ENCODE measurements at regions not wholly inside any gene's neighbourhood (a gene's known extent, or its start where the extent isn't known, plus 50 kb on each side); places are given as distances from the start of the nearest gene placed in this dataset.

- H3K4me3 ChIP-seq (ENCODE audit: low read length), result no peak overlapping the region
- H3K9ac ChIP-seq (ENCODE audit: low read length), result no peak overlapping the region
- H3K4me2 ChIP-seq (ENCODE audit: low read length), result no peak overlapping the region
- no peak overlapping the region for H2AFZ ChIP-seq (ENCODE audit: low read depth, low read length)
- H3K9me3 ChIP-seq (ENCODE audit: low read length), result no peaks in the 10 kb centered on the region
- no peaks in the 10 kb centered on the region for H3K79me2 ChIP-seq (replicated peaks; ENCODE audit: insufficient read depth, low read length)
- H3K27ac ChIP-seq (ENCODE audit: low read length), result no peak overlapping the region
- H3K27me3 ChIP-seq (ENCODE audit: insufficient read depth, low read depth, low read length), result no peaks in the 10 kb centered on the region
- H3F3A ChIP-seq (ENCODE audit: insufficient read depth, low read length, poor library complexity, severe bottlenecking), result no peaks in the 10 kb centered on the region
- no peaks in the 10 kb centered on the region for H3K36me3 ChIP-seq (ENCODE audit: insufficient read depth, low read length)
- no peaks in the 10 kb centered on the region for H3K9me2 ChIP-seq (ENCODE audit: insufficient read depth, low read length)
- no peak for TF ChIP-seq SMC3 (conservative IDR thresholded peaks at IDR 0.05; ENCODE audit: poor library complexity)
- TF ChIP-seq EZH2 (IDR thresholded peaks at IDR 0.05; ENCODE audit: borderline replicate concordance, insufficient read depth, low read length, poor library complexity, severe bottlenecking), result no peak
- TF ChIP-seq, protein P1, sequence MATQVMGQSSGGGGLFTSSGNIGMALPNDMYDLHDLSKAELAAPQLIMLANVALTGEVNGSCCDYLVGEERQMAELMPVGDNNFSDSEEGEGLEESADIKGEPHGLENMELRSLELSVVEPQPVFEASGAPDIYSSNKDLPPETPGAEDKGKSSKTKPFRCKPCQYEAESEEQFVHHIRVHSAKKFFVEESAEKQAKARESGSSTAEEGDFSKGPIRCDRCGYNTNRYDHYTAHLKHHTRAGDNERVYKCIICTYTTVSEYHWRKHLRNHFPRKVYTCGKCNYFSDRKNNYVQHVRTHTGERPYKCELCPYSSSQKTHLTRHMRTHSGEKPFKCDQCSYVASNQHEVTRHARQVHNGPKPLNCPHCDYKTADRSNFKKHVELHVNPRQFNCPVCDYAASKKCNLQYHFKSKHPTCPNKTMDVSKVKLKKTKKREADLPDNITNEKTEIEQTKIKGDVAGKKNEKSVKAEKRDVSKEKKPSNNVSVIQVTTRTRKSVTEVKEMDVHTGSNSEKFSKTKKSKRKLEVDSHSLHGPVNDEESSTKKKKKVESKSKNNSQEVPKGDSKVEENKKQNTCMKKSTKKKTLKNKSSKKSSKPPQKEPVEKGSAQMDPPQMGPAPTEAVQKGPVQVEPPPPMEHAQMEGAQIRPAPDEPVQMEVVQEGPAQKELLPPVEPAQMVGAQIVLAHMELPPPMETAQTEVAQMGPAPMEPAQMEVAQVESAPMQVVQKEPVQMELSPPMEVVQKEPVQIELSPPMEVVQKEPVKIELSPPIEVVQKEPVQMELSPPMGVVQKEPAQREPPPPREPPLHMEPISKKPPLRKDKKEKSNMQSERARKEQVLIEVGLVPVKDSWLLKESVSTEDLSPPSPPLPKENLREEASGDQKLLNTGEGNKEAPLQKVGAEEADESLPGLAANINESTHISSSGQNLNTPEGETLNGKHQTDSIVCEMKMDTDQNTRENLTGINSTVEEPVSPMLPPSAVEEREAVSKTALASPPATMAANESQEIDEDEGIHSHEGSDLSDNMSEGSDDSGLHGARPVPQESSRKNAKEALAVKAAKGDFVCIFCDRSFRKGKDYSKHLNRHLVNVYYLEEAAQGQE (IDR thresholded peaks at IDR 0.05; ENCODE audit: borderline replicate concordance), result no peak
- TF ChIP-seq EP300 (conservative IDR thresholded peaks at IDR 0.05; ENCODE audit: poor library complexity, severe bottlenecking), result no peak
- TF ChIP-seq POLR2AphosphoS5 (IDR thresholded peaks at IDR 0.05), result no peak
- TF ChIP-seq MXI1 (conservative IDR thresholded peaks at IDR 0.05; ENCODE audit: poor library complexity, severe bottlenecking), result no peak
- no peak for TF ChIP-seq TAF1 (IDR thresholded peaks at IDR 0.05; ENCODE audit: low read depth)
- TF ChIP-seq RAD21 (conservative IDR thresholded peaks at IDR 0.05), result no peak
- TF ChIP-seq CTCF (IDR thresholded peaks at IDR 0.05; ENCODE audit: poor library complexity, severe bottlenecking), result no peak
- H4K20me1 ChIP-seq (ENCODE audit: insufficient read depth), result no peaks in the 10 kb centered on the region
Measured at GRCh38 chr4:163772238-163772637, 277.7 kb downstream of the TMA16 start.

GRCh38 chr4:163773940-163774339 lies 279.4 kb downstream of the TMA16 start:
- Histone ChIP-seq H3K79me2 (replicated peaks; ENCODE audit: insufficient read depth, low read length) (no peaks in the 10 kb centered on the region), H2AFZ (ENCODE audit: low read depth, low read length) (no peak overlapping the region), H4K20me1 (ENCODE audit: insufficient read depth) (no peaks in the 10 kb centered on the region), H3K9ac (ENCODE audit: low read length) (no peak overlapping the region), H3K4me2 (ENCODE audit: low read length) (no peak overlapping the region), H3K27ac (ENCODE audit: low read length) (no peak overlapping the region), H3F3A (ENCODE audit: insufficient read depth, low read length, poor library complexity, severe bottlenecking) (no peaks in the 10 kb centered on the region), H3K9me2 (ENCODE audit: insufficient read depth, low read length) (no peaks in the 10 kb centered on the region), H3K36me3 (ENCODE audit: insufficient read depth, low read length) (no peaks in the 10 kb centered on the region), H3K9me3 (ENCODE audit: low read length) (no peaks in the 10 kb centered on the region), H3K27me3 (ENCODE audit: insufficient read depth, low read depth, low read length) (no peaks in the 10 kb centered on the region), H3K4me3 (ENCODE audit: low read length) (no peak overlapping the region)
- TF ChIP-seq EZH2 (IDR thresholded peaks at IDR 0.05; ENCODE audit: borderline replicate concordance, insufficient read depth, low read length, poor library complexity, severe bottlenecking), result no peak
- TF ChIP-seq SMC3 (conservative IDR thresholded peaks at IDR 0.05; ENCODE audit: poor library complexity), result no peak
- TF ChIP-seq EP300 (conservative IDR thresholded peaks at IDR 0.05; ENCODE audit: poor library complexity, severe bottlenecking), result no peak
- no peak for TF ChIP-seq RAD21 (conservative IDR thresholded peaks at IDR 0.05)
- no peak for TF ChIP-seq POLR2AphosphoS5 (IDR thresholded peaks at IDR 0.05)
- no peak for TF ChIP-seq CTCF (IDR thresholded peaks at IDR 0.05; ENCODE audit: poor library complexity, severe bottlenecking)
